Heart left ventricle (tissue), 13 donors: ENCODE measurements at regions not wholly inside any gene's neighbourhood (a gene's known extent, or its start where the extent isn't known, plus 50 kb on each side); places are given as distances from the start of the nearest gene placed in this dataset.

Experiments
- CTCF ChIP-seq, 12 donors: fragments of 200-600 bp; sonication (generic) in 4 of 12; IDR thresholded peaks; one replicate each; pipeline versions ENCODE4 v1.5.0 to v1.8.0; 2018 to 2022; ENCODE audit warnings: antibody characterized with exemption in 12 of 12, mild to moderate bottlenecking in 5 of 12
- POLR2A ChIP-seq, 2 donors: fragments of 450-650 bp; IDR thresholded peaks; one replicate each; pipeline ENCODE4 v1.6.1; 2017; ENCODE audit warnings: antibody characterized with exemption in 2 of 2, mild to moderate bottlenecking in 2 of 2, moderate library complexity in 2 of 2
- donor health status: ischemic (EF 13 %, LVEDD 7.1; RV severe dilation, severe dysfunction).
- donor health status: DM: no; HTN: yes; CAD: no.
- donor health status: DM: no; HTN: no; CAD: no.
- donor health status: ischemic (EF 25% LVEDD 6.9; RV normal size, moderate dysfunction).
- donor health status: ischemic (EF 25% LVEDD 5.7; RV mildly dilated, moderate dysfunction).
- donor health status: ischemic (EF 35%, LVEDD 5.7; RV mildly dilated, moderate dysfunction).
- donor health status: nonischemic (EF 11% LVEDD 7.7; RV severe dilation, severe dysfunction).
- donor health status: DM: yes; HTN: yes; CAD: no.
- donor health status: PGD.
- donor health status: ischemic (EF 29% LVEDD 5.4; RV normal size, mild dysfunction).
- donor health status: nonischemic (EF 23%, LVEDD 6.1; RV moderate dilation, normal function).

GRCh38 chr1:47591801-47592200, 154.0 kb downstream of the FOXD2 start:
- TF ChIP-seq POLR2A (IDR thresholded peaks at IDR 0.05) (no peak), CTCF (IDR thresholded peaks at IDR 0.05) (no peak)
